ENCODE measurements at regions not wholly inside any gene's neighbourhood (a gene's known extent, or its start where the extent isn't known, plus 50 kb on each side); places are given as distances from the start of the nearest gene placed in this dataset.

DNA sequence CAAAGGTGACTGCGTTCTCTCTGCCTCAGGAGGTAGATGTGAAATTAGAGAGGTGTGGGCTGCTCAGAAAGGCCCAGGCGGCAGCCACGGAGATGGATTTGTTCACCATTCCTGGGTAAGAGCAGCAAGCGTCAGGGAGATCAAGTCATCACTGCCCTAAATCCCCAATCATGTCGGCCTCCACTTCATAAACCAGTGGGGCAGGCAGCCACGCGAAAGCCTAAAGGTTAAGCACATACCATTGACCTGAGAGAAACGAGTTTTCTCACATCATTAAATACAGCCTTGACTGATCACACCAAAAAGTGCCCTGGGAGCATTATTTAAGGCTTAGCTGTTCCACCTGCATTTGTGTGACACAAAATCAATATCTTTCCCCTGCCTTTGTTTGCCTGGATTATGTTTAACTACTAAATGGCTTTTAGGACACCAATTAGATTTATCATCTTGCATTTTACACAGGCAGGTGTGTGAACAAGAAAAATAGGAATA, 50.7 kb upstream of the FOXB1 start:
- peak; percentile 99 for DNase-seq

- DNase-seq, result no peak
Observed at GRCh38 chr15:59952960-59953359, 51.2 kb upstream of the FOXB1 start.

DNA sequence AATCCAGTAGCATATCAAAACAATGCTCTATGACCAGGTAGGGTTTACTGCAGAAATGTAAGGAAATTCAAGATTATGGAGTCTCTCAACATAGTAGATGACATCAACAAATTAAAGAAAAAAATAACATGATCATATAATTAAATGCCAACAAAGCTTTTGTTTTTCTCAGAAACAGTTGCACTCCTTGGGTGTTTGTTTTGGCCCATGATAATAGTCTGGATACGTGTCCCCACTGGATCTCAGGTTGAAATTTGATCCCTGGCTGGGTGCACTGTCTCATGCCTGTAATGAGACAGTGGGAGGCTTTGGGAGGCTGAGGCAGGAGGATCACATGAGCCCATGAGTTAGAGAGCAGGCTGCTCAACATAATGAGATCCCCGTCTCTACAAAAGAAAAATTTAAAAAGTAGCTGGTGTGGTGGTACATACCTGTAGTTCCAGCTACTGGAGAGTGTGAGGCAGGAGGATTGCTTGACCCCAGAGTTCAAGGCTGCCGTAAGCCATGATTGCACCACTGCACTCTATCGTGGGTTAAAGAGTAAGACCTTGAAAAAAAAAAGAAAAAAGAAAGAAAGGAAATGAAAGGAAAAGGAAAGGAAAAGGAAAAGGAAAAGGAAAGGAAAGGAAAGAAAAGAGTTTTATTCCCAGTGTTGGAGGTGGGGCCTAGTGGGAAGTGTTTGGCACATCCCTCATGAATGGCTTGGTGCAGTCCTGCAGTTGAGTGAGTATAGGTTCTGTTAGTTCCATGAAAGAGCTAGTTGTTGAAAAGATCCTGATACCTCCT, 53.3 kb upstream of the FOXB1 start:
- DNase-seq, result peak; percentile 41

- no peak for DNase-seq
Observed at GRCh38 chr15:59948924-59949613, 55.0 kb upstream of the FOXB1 start.

DNA sequence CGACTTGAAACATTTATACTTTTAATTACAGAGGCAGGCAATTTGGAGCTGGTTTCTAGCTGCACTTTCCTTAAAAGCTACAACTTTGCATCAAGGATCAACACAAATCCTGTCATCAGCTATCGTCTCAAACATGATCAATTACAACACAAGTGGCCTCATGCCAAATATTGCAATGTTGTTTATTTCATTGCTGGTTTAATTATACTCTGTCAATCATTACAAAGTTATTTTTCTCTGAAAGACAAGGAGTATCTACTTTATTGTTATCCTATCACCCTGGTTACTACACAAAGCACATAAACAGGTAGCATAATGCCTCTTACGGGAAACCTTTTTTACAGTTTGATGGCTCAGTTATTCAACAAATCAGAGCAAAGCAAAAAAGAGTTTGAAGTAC, 58.0 kb upstream of the FOXB1 start:
- no peak for DNase-seq

DNA sequence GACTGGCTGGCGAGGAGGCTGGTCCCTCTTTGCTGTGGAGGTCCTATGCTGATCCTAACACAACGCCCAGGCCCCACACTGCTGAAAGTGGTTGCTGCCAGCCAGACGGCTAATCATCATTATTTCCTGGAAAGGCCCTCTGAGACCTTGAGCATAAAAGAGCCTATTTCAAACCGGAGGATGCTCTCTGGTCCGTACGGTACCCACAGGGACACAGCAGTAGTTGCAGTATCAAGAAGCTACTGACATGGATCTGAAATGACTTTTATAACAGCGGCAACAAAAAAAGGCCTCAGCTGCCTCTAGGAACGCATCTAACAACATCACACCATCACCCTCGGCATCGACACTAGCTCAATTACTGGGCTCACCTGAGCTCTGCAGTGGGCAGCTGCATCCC, 59.1 kb upstream of the FOXB1 start:
- no peak for DNase-seq

DNA sequence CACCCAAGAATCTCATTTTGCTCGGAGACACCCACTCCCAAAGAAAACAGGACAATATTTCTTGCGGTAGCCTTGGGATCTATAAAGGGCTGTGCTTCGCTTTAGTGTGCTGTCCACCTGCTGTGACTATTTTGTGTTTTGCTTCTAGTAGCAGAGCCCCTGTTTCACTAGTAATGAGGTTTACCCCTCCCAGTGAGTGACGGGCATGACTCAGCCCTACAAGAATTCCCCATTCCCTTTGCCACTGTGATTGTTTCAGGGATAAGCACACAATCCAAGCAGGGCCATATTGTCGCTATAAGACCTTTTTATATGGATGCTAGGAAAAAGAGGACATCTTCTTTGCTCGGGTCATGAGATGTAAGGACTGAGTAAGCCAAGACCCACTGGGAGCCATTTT, 62.5 kb upstream of the FOXB1 start:
- DNase-seq, result no peak

DNA sequence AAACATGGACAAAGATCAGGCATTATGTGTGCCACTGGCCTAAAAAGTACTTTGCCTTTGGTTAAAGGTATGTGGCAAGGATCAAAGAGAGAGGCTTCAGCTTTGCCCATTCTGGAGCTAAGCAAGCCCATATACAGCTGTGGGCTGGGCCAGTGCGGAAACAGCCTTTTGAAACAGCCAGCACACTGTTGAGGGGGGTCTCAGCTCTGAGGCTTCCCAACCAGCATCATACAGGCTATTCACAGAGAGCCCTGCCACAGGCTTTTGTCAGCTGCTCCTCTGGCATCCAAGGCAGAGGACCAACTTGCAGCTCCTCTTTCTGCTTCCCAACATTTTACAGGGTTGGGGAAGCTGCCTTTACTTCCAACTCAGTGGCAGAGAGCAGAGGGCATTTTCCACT, 63.2 kb upstream of the FOXB1 start:
- no peak for DNase-seq

GRCh38 chr15:59940456-59940855, 63.7 kb upstream of the FOXB1 start:
- no peak for DNase-seq

- peak; percentile 46 for DNase-seq
Observed at GRCh38 chr15:59936741-59937140, 67.4 kb upstream of the FOXB1 start.

DNA sequence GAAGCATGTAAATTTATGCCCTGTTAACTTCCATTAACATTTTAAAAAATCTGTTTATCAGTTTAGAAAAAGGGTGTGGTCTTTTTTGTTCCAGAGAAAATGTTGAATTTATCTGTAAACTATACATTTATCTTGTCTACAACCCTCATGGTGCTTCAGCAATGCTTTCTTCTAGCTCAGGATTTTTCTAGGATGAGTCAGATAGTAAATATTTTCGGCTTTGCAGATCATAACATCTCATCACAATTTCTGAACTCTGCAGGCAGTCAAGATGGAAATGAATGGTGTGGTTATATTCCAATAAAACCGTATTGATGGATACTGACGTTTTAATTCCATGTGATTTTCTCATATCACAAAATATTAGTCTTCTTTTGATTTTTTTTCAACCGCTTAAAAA, 70.5 kb upstream of the FOXB1 start:
- no peak for DNase-seq

DNA sequence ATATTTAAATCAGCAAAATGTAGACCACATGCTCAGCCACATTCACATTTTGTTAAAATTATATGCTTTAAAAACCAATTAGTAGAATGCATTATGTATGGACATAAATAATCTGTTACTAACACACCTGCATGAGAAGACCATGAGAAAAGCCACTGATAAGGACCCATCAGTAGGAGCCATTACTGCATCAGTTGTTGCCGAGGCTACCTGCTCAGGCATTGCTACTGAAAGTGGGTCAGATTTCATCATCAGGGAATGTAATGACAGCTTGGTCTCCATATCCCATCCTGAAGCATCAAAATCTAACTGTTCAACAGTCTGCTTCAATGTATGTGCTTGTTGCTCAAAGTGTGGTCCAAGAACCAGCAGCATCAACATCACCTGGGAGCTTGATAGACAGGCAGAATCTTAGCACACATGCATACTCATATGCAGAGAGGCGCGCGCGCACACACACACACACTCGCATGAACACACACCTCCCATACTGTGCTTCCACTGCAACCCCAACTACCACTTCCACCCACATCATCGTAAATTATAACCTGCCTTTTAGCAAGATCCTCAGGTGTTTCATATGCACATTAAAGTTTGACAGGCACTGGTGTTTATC, 72.4 kb upstream of the FOXB1 start:
- peak; percentile 24 for DNase-seq

DNA sequence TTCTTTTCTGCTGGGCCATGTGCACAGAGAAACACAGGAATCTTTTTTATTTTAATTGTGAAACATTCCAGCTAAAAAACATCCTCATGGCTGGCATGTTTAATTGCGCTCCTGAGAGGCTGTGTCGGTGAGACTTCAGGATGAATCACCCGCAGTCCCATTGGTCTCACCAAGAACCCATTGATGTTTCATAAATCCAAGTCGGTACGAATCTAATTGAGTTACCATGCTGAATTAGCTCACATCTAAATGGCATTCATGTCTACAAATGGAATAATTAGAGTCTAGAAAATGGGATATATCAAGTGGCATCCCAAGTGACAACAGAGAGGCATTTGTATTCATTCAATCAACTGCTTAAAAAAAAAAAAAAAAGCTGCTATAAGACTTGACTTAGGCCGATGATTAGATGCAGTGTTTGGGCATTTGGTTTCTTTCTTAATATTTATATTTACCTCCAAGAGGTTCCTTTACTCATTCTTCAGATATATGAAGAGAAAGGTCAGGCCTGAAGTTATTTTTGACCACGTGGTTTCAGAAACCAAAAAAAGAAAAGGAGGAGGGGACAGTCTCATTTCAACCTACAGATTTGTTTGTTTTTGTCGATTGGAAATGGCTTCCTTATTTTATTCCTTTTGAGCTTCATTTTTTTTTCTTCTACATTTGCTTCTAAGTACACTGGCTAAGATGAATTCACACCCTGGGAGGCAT, 79.1 kb upstream of the FOXB1 start:
- DNase-seq, result no peak

- DNase-seq, result no peak
Observed at GRCh38 chr15:59924096-59924495, 80.0 kb upstream of the FOXB1 start.

DNA sequence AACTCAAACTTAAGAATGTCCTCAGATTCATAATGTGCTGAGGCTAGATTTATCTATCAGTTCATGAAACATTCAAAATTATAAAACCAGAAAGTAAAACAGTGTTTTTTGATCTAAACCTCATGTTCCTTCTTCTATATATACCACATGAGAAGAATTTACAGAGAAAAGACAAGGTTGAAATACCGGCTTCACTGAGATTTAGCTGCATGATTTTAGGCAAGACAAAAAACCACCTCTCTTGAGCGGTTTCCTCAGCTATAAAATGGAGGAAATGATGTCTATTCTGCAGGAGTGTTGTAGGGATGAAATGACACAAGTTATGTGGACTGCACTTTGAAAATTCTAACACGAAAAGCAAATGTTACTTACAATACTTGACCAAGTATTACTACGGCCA, 80.6 kb upstream of the FOXB1 start:
- DNase-seq, result no peak

- no peak for DNase-seq
Observed at GRCh38 chr15:59918994-59919951, 84.8 kb upstream of the FOXB1 start.

DNA sequence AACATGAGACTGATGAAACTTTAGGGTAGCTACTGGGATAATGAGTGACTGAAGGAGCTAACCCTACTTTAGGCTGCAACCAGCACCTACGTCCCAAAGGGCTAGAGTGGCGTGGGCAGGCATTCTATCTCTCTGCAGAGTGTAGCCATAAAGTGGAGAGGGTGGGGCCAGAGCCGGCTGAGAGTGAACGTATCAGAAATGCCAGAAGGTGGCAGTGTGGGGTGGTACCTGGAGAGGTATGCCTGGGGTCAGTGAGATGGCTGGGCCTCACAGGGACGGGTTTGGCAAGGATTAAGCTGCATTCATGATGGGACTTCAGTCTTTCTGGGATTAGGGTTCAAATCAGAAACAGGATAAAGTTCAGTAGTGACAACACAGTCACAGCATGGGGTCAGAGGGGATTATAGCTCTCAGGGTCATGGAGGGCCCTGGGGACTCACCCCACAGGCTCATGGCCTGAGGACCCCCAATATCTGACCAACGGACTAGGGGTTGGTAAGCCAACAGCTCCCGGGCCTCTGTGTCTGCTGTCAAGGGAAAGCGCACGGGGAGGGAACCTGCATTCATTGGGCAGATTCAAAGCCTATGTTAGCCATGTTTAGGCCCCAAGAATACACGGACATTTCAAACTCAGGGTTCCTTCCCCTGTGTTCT, 86.5 kb upstream of the FOXB1 start:
- DNase-seq, result peak; percentile 87

DNA sequence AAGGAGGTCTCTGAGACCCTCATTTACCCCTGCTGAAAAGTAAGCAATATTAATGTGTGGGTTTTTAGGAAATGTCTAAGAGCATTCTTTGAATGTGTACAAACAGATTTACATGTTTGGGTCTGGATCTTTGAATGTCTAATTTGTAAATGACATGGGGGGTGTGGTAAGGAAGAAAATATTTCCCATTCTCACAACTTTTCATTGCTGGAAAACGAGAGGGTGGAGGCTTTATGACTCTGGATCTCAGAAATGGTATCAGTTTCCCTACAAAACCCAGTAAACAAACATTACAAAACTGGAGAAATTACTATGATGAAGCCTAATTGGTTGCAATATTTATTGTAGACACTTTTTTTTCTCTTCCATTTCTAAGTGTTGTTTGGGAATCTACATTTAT, 98.1 kb upstream of the FOXB1 start:
- no peak for DNase-seq

DNA sequence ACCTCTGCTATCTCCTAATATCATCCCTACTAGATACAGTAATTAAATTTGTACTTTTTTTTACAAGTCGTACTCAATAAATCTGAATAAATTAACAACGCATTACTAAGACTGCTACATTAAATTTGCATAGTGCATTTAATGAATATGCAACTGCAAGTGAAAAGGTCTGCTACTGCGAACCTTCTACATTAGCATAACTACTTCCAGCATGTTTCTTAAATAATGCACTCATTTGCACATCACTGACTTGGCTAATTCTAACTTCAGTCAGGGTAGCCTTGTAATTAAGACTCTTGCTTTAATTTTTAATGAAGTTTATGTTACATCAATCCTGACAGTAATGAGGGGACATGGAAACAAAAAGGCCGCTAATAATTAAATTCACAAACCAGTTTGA, 98.9 kb upstream of the FOXB1 start:
- no peak for DNase-seq

DNA sequence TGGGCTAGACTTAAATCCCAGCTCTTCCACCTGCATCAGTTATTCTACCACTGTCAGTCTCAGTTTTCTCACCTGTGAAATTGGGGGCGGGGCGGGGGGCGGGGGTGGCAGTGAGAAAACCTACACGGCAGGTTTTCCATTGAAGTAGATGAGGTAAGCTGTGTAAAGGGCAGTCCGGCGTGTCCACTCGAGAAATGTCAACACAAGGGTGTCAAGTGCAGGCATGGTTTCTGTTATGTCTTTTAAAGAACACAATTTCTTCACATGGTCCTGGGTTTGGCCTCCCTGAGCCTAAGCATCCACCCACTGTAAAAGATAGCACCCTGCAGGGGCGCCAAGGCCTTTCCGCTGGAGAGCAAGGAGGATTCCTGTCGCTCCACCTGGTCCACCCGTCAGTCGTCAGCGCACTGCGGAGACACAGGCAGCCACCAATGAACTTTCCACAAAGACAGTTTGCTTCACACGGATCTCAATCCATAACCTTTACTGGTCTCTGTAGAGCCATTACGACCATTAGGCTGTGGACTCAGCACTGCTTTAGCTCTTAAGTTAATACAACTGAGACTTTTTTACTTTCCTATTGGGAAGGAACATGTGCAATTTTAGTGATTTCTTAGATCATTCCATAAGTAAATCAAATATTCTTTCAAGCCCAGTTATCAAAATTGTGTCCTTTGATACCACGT, 99.5 kb upstream of the FOXB1 start:
- no peak for DNase-seq

DNA sequence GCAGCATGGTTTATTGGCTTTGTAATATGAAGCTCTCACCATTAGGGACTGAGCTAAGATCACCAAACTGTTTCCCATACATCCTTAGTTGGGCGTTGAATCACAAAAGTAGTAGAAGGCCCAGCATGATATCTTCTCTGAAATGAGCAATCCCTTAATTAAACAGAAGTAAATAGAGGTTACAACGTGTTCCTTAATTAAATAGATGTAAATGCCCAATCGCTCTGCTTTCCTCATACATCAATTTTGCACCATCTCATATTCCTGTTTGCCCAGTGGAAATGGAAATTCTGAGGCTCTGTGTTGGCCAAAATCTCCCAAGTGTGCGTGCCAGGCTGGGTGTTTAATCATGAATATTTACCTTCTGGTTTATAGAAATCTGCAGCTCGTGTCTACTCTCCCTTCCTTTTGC, 107.4 kb upstream of the FOXB1 start:
- no peak for DNase-seq

All from NCI-H1105 treated with DMSO at 0.1 percent for 48 hours (cell line).